Adrenal gland (tissue), 9 donors: ENCODE measurements at regions not wholly inside any gene's neighbourhood (a gene's known extent, or its start where the extent isn't known, plus 50 kb on each side); places are given as distances from the start of the nearest gene placed in this dataset.

ENCODE experiments used
- DNase-seq, 7 donors: peaks; one replicate each; pipeline ENCODE4 v3.0.0-alpha.2; 2019 to 2020
- H3K27ac ChIP-seq, 5 donors: fragments of 200-600 bp; sonication (generic) in 4 of 5; 1 replicate in 3 of 5; 2 replicates in 2 of 5; pipeline versions ENCODE4 v1.5.1 to v1.8.0; 2016 to 2020; ENCODE audit warnings: mild to moderate bottlenecking in 1 of 5
- H3K27me3 ChIP-seq: fragments of 200-600 bp; 2 replicates; pipeline ENCODE4 v1.8.0; 2021
- H3K36me3 ChIP-seq, 2 donors: fragments of 200-600 bp; replicated peaks in 1 of 2; 1 replicate in 1 of 2; 2 replicates in 1 of 2; pipeline versions ENCODE4 v1.5.1 to v1.8.0; 2018 to 2022
- H3K4me1 ChIP-seq, 2 donors: fragments of 200-600 bp; replicated peaks in 1 of 2; 1 replicate in 1 of 2; 2 replicates in 1 of 2; pipeline versions ENCODE4 v1.5.1 to v1.8.0; 2018 to 2021
- H3K4me3 ChIP-seq, 4 donors: fragments of 200-600 bp; sonication (generic) in 3 of 4; one replicate each; pipeline ENCODE4 v1.5.1; 2016 to 2018
- H3K9me3 ChIP-seq, 3 donors: fragments of 200-600 bp; sonication (generic) in 1 of 3; replicated peaks in 1 of 3; 1 replicate in 2 of 3; 2 replicates in 1 of 3; pipeline versions ENCODE4 v1.5.1 to v1.8.0; 2016 to 2021
- POLR2A ChIP-seq, 2 donors: fragments of 450-650 bp; IDR thresholded peaks; one replicate each; pipeline ENCODE4 v1.6.1; 2017; ENCODE audit warnings: antibody characterized with exemption in 2 of 2, mild to moderate bottlenecking in 2 of 2, moderate library complexity in 1 of 2
- WGBS, 4 donors: extraction: QIAGEN DNeasy Blood & Tissue Kit in 2 of 4; methylation state at CpG; one replicate each; pipeline versions ENCODE4 v1.1.5 to v1.1.7; 2013 to 2017; 5-methylcytosine and 5-hydroxymethylcytosine counted together
- intact Hi-C, 2 donors: fragments of 100-400 bp; cut with DNase I; formaldehyde crosslinking; loops; one replicate each; pipeline versions ENCODE4 v1.14.1 to v1.15.0; 2022 to 2023
- TF ChIP-seq, protein P1 (sequence below), 6 experiments: fragments of 450-650 bp in 4 of 6; fragments of 200-600 bp in 2 of 6; sonication (generic) in 1 of 6; IDR thresholded peaks; 1 replicate in 5 of 6; 2 replicates in 1 of 6; pipeline versions ENCODE4 v1.5.1 to v1.8.0; 2016 to 2021; ENCODE audit warnings: antibody characterized with exemption in 6 of 6, mild to moderate bottlenecking in 2 of 6, moderate library complexity in 1 of 6
- donor health status: healthy with polysubstance abuse.
- donor health status: Bipolar disorder and iron deficiency.
- donor health status: DM: yes; HTN: yes; CAD: no.
- donor health status: DM: no; HTN: no; CAD: no.
- donor health status: DM: no; HTN: no; CAD: no.

DNA sequence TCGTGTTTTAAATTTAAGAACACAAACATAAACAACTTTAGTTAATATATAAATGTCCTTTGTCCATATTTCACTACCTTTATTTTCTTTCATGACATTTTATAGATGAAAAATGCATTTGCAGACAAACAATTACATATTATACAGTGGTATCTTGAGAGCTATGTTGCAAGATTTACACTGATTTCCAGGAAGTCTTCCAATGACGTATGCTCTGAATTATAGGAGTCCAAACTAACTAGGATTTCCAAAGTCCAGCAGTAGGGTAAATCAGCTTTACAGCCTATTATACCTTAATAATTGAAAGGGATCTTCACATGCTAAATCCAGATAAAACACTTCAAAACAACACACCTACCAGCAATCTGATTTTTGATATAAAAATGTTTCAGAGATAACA lies 69.4 kb downstream of the HYCC1 start:
- no peaks in the 10 kb centered on the region for H3K9me3 ChIP-seq
- no peak for DNase-seq
- H3K27me3 ChIP-seq, result no peaks in the 10 kb centered on the region
- no peak overlapping the region for H3K4me3 ChIP-seq
- H3K36me3 ChIP-seq, result peaks cover 0 to 4% of the 10 kb centered on the region in 2 donors
- no peaks in the 10 kb centered on the region for H3K4me1 ChIP-seq
- intact Hi-C loops, result no loop called here
- 86 to 91% (median 87%) methylated on average over 2 of the region's 2 CpGs for WGBS, 4 donors
- TF ChIP-seq POLR2A (IDR thresholded peaks at IDR 0.05), result no peak
- TF ChIP-seq, protein P1, sequence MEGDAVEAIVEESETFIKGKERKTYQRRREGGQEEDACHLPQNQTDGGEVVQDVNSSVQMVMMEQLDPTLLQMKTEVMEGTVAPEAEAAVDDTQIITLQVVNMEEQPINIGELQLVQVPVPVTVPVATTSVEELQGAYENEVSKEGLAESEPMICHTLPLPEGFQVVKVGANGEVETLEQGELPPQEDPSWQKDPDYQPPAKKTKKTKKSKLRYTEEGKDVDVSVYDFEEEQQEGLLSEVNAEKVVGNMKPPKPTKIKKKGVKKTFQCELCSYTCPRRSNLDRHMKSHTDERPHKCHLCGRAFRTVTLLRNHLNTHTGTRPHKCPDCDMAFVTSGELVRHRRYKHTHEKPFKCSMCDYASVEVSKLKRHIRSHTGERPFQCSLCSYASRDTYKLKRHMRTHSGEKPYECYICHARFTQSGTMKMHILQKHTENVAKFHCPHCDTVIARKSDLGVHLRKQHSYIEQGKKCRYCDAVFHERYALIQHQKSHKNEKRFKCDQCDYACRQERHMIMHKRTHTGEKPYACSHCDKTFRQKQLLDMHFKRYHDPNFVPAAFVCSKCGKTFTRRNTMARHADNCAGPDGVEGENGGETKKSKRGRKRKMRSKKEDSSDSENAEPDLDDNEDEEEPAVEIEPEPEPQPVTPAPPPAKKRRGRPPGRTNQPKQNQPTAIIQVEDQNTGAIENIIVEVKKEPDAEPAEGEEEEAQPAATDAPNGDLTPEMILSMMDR (IDR thresholded peaks at IDR 0.05), result no peak
- H3K27ac ChIP-seq, result no peak overlapping the region

- peaks cover 0 to 4% of the 10 kb centered on the region in 2 donors for H3K36me3 ChIP-seq
- no peak for TF ChIP-seq POLR2A (IDR thresholded peaks at IDR 0.05)
- TF ChIP-seq, protein P1 (IDR thresholded peaks at IDR 0.05), result no peak
- no peaks in the 10 kb centered on the region for H3K9me3 ChIP-seq
- WGBS, 4 donors, result 80 to 89% (median 83%) methylated on average over 6 of the region's 6 CpGs
- no peak overlapping the region for H3K27ac ChIP-seq
- DNase-seq, result no peak
- H3K27me3 ChIP-seq, result no peaks in the 10 kb centered on the region
- H3K4me3 ChIP-seq, result no peak overlapping the region
- no peaks in the 10 kb centered on the region for H3K4me1 ChIP-seq
- intact Hi-C loops, result no loop called here
Observed at GRCh38 chr7:22944022-22944421, 69.9 kb downstream of the HYCC1 start.

DNA sequence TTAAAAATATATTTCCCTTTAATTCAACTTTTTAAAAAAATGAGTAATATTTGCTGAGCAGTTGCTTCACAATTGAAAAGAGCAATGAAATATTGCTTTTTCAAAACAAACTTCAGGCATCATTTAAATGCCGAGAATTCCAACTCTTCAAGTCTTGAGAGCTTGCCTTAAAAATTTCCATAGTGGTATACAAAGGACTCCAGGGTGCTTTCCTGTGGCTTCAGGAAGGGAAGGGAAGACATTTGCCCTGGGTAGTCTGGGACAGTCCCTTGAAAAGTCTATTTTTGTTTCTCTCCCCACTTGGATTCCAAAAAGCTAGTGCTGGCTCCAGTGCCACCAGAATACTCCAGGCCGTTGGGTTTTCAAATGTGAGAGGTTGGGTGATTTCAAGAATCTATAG lies 71.7 kb downstream of the HYCC1 start:
- no peak overlapping the region for H3K4me3 ChIP-seq
- no peak for DNase-seq
- peaks cover 0 to 4% of the 10 kb centered on the region in 2 donors for H3K36me3 ChIP-seq
- intact Hi-C loops, result no loop called here
- no peaks in the 10 kb centered on the region for H3K4me1 ChIP-seq
- H3K9me3 ChIP-seq, result no peaks in the 10 kb centered on the region
- H3K27me3 ChIP-seq, result no peaks in the 10 kb centered on the region
- no peak for TF ChIP-seq POLR2A (IDR thresholded peaks at IDR 0.05)
- TF ChIP-seq, protein P1 (IDR thresholded peaks at IDR 0.05), result no peak
- H3K27ac ChIP-seq, result no peak overlapping the region
- WGBS, 4 donors, result 64 to 90% (median 81%) methylated on average over 2 of the region's 2 CpGs

DNA sequence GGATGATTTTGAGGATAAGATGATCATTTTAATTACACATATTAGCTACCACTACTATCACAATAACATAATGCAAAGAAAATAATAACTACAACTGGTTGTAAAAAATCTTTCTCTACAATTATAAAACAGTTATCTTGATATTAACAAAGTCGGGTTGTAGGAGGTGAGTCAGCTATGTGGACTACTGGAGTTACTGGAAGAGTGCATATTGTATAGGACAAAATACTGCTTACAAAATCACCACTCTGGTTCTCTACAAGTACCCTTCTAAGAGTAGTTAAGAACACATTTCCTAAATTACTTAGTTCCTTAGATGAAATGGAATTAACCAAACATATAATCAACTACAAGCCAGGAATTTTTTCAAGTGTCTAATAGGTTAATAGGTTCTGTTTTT lies 74.1 kb downstream of the HYCC1 start:
- no peak for DNase-seq
- Histone ChIP-seq H3K9me3 (no peaks in the 10 kb centered on the region), H3K27ac (no peak overlapping the region), H3K4me1 (no peaks in the 10 kb centered on the region), H3K27me3 (no peaks in the 10 kb centered on the region), H3K36me3 (no peaks in the 10 kb centered on the region), H3K4me3 (no peak overlapping the region)
- intact Hi-C loops, result no loop called here
- no peak for TF ChIP-seq POLR2A (IDR thresholded peaks at IDR 0.05)
- TF ChIP-seq, protein P1 (IDR thresholded peaks at IDR 0.05), result no peak
- WGBS, 4 donors, result 88 to 91% (median 88%) methylated on average over 1 of the region's 1 CpG
